ENCODE measurements at regions not wholly inside any gene's neighbourhood (a gene's known extent, or its start where the extent isn't known, plus 50 kb on each side); places are given as distances from the start of the nearest gene placed in this dataset.

DNA sequence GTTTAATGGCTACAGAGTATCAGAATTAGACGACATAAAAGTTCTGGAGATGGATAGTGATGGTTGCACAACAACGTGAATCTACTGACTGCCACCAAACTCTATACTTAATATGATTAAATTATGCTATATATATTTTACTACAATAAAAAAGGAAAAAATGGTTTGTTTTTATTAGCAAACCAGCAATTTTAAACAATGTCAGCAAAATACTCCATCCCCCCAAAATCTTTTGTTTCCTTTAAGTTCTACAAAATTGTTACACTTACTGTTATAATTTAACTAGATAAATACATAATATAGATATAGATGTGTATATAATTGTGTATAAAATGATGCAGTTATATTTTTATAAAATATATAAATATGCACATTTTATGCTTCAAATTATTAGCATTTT lies 710.8 kb upstream of the UBE2E2 start:
- TF ChIP-seq, protein P1, sequence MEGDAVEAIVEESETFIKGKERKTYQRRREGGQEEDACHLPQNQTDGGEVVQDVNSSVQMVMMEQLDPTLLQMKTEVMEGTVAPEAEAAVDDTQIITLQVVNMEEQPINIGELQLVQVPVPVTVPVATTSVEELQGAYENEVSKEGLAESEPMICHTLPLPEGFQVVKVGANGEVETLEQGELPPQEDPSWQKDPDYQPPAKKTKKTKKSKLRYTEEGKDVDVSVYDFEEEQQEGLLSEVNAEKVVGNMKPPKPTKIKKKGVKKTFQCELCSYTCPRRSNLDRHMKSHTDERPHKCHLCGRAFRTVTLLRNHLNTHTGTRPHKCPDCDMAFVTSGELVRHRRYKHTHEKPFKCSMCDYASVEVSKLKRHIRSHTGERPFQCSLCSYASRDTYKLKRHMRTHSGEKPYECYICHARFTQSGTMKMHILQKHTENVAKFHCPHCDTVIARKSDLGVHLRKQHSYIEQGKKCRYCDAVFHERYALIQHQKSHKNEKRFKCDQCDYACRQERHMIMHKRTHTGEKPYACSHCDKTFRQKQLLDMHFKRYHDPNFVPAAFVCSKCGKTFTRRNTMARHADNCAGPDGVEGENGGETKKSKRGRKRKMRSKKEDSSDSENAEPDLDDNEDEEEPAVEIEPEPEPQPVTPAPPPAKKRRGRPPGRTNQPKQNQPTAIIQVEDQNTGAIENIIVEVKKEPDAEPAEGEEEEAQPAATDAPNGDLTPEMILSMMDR (IDR thresholded peaks at IDR 0.05; ENCODE audit: insufficient read depth, low read length, missing control alignments), result no peak
- ChIA-PET CTCF (no interaction called here), POLR2A (no interaction called here)
- DNase-seq (ENCODE audit: low read depth, low spot score), result no peak
- H3K4me3 ChIP-seq (ENCODE audit: low read depth, low read length), result no peak overlapping the region

DNA sequence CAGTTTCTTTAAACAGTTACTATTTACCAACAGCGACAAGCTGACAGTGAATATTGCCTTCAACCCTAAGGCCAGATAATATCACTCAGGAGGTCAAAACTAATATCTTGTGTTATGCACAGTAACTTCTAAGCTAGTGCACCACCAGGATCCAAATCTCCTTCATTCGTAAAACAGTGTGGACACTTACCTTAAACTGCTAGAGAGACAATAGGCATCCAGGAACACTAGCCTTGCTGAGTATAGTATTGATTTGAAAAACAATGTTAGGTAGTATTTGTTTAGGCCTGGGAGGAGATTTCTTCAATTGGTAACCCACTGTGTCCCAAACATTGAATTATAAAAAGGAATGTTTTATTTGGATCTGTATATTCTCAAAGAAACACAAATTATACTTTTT lies 707.9 kb upstream of the UBE2E2 start:
- CTCF ChIA-PET, result no interaction called here
- POLR2A ChIA-PET, result no interaction called here
- no peak for DNase-seq (ENCODE audit: low read depth, low spot score)

DNA sequence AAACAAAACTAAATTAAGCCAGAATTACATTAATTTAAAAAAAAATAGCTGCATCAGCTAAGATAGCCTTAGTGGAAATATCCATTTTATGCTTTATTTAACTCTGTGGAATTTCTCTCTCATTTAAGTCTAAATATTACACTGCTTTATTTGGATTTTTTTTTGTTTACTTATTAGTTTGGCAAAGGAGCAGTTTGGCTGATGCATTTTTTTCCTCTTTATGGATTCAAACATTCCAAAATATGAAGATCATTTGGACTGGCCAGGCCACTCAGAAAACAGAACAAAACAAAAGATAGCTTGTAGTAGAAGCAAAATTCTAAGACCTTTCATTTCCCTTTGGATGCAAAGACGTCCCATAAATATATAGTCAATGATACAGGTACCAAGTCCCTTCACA lies 707.3 kb upstream of the UBE2E2 start:
- no peak overlapping the region for H3K4me3 ChIP-seq (ENCODE audit: low read depth, low read length)
- TF ChIP-seq, protein P1 (IDR thresholded peaks at IDR 0.05; ENCODE audit: insufficient read depth, low read length, missing control alignments), result no peak
- DNase-seq (ENCODE audit: low read depth, low spot score), result no peak
- CTCF ChIA-PET, result no interaction called here
- POLR2A ChIA-PET, result no interaction called here

More for the DNA sequence above, 707.9 kb upstream of the UBE2E2 start:
- TF ChIP-seq, protein P1 (IDR thresholded peaks at IDR 0.05; ENCODE audit: insufficient read depth, low read length, missing control alignments), result no peak
- no peak overlapping the region for H3K4me3 ChIP-seq (ENCODE audit: low read depth, low read length)

DNA sequence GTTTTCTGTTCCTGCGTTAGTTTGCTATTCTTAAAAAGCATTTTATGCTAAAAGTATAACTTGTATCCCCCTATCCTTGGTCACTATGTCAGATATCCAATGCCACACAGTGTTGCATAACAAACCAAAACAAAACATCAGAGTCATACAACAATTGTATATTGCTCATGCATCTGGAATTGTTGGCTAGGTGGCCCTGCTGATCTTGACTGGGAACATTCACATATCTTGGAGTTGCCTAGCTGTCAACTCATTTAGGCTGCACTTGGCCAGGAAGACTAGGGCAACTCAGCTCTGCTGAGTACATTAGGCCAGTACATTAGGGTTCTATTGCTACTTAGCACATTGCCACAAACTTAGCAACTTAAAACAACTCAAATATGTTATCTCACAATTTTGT lies 706.5 kb upstream of the UBE2E2 start:
- TF ChIP-seq, protein P1 (IDR thresholded peaks at IDR 0.05; ENCODE audit: insufficient read depth, low read length, missing control alignments), result no peak
- DNase-seq (ENCODE audit: low read depth, low spot score), result no peak
- POLR2A ChIA-PET, result no interaction called here
- H3K4me3 ChIP-seq (ENCODE audit: low read depth, low read length), result no peak overlapping the region
- CTCF ChIA-PET, result interaction anchor here (0.6 kb wide), 1 partner anchor 271 kb away, joined by 3 read pairs; no protein-coding TSS in a partner anchor

DNA sequence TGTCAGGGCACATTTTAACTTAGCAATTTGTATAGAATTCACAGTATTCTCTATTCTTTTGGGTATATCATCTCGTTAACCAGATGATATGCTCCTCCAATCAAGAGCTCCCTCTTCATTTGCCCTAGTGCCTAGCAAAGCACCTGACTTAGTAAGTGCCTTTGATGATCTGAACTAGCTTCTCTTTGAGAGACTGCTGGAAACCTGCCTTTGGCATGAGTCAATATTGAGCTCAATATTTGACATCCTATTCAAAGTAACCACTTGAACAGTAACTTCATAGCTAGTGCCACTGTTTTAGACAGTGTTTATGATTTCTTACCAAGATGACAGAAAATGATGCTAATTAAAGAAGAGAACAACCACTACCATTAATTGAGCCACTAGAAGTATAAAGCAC lies 696.3 kb upstream of the UBE2E2 start:
- ChIA-PET POLR2A (no interaction called here), CTCF (no interaction called here)
- no peak overlapping the region for H3K4me3 ChIP-seq (ENCODE audit: low read depth, low read length)
- DNase-seq (ENCODE audit: low read depth, low spot score), result no peak
- TF ChIP-seq, protein P1 (IDR thresholded peaks at IDR 0.05; ENCODE audit: insufficient read depth, low read length, missing control alignments), result no peak

DNA sequence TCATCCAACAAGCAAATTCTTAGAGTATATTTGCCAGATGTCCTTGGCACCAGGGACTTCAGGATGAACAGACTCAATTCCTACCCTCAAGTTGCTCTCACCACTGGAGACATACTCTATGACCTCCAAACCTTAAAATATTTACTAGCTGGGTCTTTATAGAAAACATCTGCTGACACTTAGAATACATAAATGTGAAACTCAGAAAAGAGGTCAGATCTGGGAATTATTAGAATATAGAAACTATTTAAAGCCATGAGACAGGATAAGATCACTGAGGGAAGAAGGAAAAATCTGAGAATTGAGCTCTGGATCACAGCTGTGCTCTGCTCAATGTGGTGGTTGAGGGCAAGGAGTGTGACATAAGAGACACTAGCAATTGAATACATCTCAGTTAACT lies 695.4 kb upstream of the UBE2E2 start:
- POLR2A ChIA-PET, result no interaction called here
- TF ChIP-seq, protein P1 (IDR thresholded peaks at IDR 0.05; ENCODE audit: insufficient read depth, low read length, missing control alignments), result no peak
- CTCF ChIA-PET, result no interaction called here
- DNase-seq (ENCODE audit: low read depth, low spot score), result no peak
- H3K4me3 ChIP-seq (ENCODE audit: low read depth, low read length), result no peak overlapping the region
